Mucosa of descending colon (tissue), 3 donors: ENCODE measurements at regions not wholly inside any gene's neighbourhood (a gene's known extent, or its start where the extent isn't known, plus 50 kb on each side); places are given as distances from the start of the nearest gene placed in this dataset.

Experiments used
- ATAC-seq: fragments of 200-7000 bp; cut with Tn5 transposase; one replicate; pipeline ENCODE4 v1.9.1; 2020; ENCODE audit warnings: mild to moderate bottlenecking, moderate library complexity
- DNase-seq, 3 donors: peaks; one replicate each; pipeline ENCODE4 v3.0.0-alpha.2; 2020
- H3K36me3 ChIP-seq: fragments of 200-600 bp; one replicate; pipeline ENCODE4 v1.8.0; 2021; ENCODE audit warnings: low read depth, mild to moderate bottlenecking
- H3K4me1 ChIP-seq: fragments of 200-600 bp; one replicate; pipeline ENCODE4 v1.8.0; 2021; ENCODE audit warnings: low read depth, mild to moderate bottlenecking
- H3K4me3 ChIP-seq: fragments of 200-600 bp; one replicate; pipeline ENCODE4 v1.8.0; 2021; ENCODE audit warnings: mild to moderate bottlenecking
- H3K9me3 ChIP-seq: fragments of 200-600 bp; one replicate; pipeline ENCODE4 v1.8.0; 2021; ENCODE audit warnings: mild to moderate bottlenecking
- CTCF ChIP-seq: fragments of 200-600 bp; IDR thresholded peaks from one replicate; pipeline ENCODE4 v1.8.0; 2022; ENCODE audit warnings: antibody characterized with exemption, mild to moderate bottlenecking
- intact Hi-C, 2 donors: fragments of 100-400 bp; cut with DNase I in 1 of 2; cut with micrococcal nuclease in 1 of 2; formaldehyde crosslinking; loops; one replicate each; pipeline versions ENCODE4 v1.11.0 to v1.11.1; 2022; cut with DNase I, micrococcal nuclease
- donor health status: DM: no; HTN: no; CAD: no; lungs with moderate emphysema.
- donor health status: DM: no; HTN: no; CAD: no.
- donor health status: DM: no; HTN: yes; CAD: no.

- ATAC-seq (no peak), DNase-seq (no peak)
- intact Hi-C loops, result no loop called here
- Histone ChIP-seq H3K36me3 (no peaks in the 10 kb centered on the region), H3K9me3 (no peaks in the 10 kb centered on the region), H3K4me3 (no peak overlapping the region), H3K4me1 (no peaks in the 10 kb centered on the region)
- no peak for TF ChIP-seq CTCF
Observed at GRCh38 chr10:56943221-56943755, 582.2 kb upstream of the ZWINT start.

GRCh38 chr10:56934515-56934914 lies 573.5 kb upstream of the ZWINT start:
- intact Hi-C loops, result no loop called here
- ATAC-seq, result no peak
- Histone ChIP-seq H3K4me1 (no peaks in the 10 kb centered on the region), H3K36me3 (no peaks in the 10 kb centered on the region), H3K4me3 (no peak overlapping the region), H3K9me3 (peaks cover 12% of the 10 kb centered on the region)
- no peak for DNase-seq
- TF ChIP-seq CTCF, result no peak

- H3K4me3 ChIP-seq, result no peak overlapping the region
- intact Hi-C loops, result no loop called here
- ATAC-seq, result no peak
- no peaks in the 10 kb centered on the region for H3K9me3 ChIP-seq
- no peak for TF ChIP-seq CTCF
- H3K4me1 ChIP-seq, result no peaks in the 10 kb centered on the region
- no peak for DNase-seq
- H3K36me3 ChIP-seq, result no peaks in the 10 kb centered on the region
Observed at GRCh38 chr10:56928714-56929113, 567.7 kb upstream of the ZWINT start.

GRCh38 chr10:56927701-56928100 lies 566.6 kb upstream of the ZWINT start:
- intact Hi-C loops, result no loop called here
- DNase-seq (no peak), ATAC-seq (no peak)
- Histone ChIP-seq H3K9me3 (no peaks in the 10 kb centered on the region), H3K36me3 (no peaks in the 10 kb centered on the region), H3K4me3 (no peak overlapping the region), H3K4me1 (no peaks in the 10 kb centered on the region)
- TF ChIP-seq CTCF, result no peak

- Histone ChIP-seq H3K4me3 (no peak overlapping the region), H3K9me3 (no peaks in the 10 kb centered on the region), H3K4me1 (no peaks in the 10 kb centered on the region), H3K36me3 (no peaks in the 10 kb centered on the region)
- DNase-seq, result no peak
- no peak for ATAC-seq
- intact Hi-C loops, result no loop called here
- no peak for TF ChIP-seq CTCF
Observed at GRCh38 chr10:56920601-56921261, 559.7 kb upstream of the ZWINT start.

- H3K9me3 ChIP-seq, result no peaks in the 10 kb centered on the region
- no peak overlapping the region for H3K4me3 ChIP-seq
- TF ChIP-seq CTCF, result no peak
- intact Hi-C loops, result no loop called here
- DNase-seq (no peak), ATAC-seq (no peak)
- no peaks in the 10 kb centered on the region for H3K36me3 ChIP-seq
- H3K4me1 ChIP-seq, result no peaks in the 10 kb centered on the region
Observed at GRCh38 chr10:56912043-56912442, 551.0 kb upstream of the ZWINT start.
